COLO668 (cell line): ENCODE measurements at regions not wholly inside any gene's neighbourhood (a gene's known extent, or its start where the extent isn't known, plus 50 kb on each side); places are given as distances from the start of the nearest gene placed in this dataset.

ENCODE experiments used
- DNase-seq: peaks from one replicate; lab custom pipeline; 2025; ENCODE audit not compliant: unreplicated experiment; lab: John Stamatoyannopoulos, UW

DNA sequence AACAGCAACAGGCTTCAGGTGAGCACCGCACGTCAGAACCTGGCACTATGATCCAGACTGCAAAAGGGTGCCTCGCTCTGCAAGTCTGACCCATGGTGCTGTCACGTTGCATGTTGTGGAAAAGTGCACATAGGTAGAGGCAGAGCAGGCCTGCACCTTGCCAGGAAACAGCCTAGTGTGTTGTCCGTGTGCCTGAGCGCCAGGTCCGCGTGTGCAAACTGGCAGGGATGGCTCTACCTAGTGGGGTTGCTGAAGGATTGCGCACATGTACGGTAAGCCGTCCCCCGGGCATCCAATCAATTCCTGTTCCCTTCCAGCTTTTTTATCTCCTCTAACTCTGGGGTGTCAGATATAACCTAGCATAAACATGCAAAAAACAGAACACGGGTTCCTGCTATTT is 219.5 kb downstream of the NXNL2 start:
- no peak for DNase-seq

DNA sequence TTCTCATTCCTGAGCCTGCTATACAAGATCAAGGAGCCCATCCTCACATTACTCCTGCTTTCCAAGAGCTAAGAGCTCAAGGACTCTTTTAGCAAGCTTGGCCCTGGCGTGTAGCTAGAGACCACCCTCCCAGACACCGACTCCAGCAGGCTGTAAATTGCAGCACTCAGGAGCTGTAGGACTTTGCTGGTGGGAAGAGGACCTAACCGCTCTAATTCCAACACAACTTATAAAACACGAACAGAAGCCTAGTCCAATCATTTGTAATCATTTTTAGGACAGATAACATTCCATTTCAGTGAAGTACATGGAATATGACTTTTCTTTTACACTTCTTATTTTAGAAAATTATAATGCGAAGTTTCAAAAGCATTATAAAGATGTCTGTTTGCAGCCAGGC is 219.9 kb downstream of the NXNL2 start:
- no peak for DNase-seq

DNA sequence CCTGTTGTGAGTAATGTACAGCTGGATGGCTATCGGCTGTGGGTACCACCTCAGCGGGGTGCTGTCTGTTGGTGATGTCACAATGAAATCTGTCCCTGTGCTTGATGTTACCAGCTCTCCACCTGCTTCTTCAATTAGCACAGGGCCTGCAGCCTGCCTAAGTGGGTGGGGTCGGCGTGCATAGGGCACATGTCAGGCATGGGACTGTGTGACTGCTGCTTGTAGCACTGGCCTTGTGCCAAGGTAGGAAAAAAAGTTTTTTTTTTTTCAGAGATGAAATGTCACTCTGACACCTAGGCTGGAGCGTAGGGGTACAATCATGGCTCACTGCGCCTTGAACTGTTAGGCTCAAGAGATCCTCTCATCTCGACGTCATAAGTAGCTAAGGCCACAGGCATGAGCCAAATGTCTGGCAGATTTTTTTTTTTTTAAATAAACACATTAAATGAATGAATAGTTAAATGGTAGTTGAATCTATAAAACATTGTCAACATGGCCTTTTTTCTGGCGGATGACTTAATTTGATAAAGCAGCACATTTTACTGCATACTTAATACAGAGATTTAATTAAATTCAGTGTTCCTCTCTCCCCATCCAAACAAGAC is 222.5 kb downstream of the NXNL2 start:
- DNase-seq = no peak

DNA sequence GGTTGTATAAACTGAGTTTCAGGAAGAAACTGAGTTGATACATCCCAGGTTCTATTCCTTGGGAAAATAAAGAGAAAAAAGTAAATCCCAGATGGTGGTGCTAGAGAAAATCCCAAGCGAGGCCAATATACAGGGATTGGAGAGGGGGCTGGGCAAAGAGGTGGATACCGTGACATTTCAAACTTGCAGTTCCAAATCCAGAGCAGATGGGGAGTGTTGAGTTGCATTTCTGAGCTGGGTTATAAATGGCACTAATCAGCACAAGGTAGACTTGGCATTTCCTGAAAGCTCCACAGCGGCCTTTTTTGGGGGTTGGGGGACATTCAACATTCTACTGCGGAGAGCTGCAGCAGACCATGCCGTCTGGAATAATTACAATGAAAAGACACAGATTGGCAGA is 224.4 kb downstream of the NXNL2 start:
- no peak for DNase-seq

GRCh38 chr9:88766778-88767503 is 224.3 kb upstream of the S1PR3 start:
- DNase-seq = no peak

- no peak for DNase-seq
Observed at GRCh38 chr9:88767504-88767790, 223.8 kb upstream of the S1PR3 start.

GRCh38 chr9:88772575-88772974 is 218.7 kb upstream of the S1PR3 start:
- no peak for DNase-seq

DNA sequence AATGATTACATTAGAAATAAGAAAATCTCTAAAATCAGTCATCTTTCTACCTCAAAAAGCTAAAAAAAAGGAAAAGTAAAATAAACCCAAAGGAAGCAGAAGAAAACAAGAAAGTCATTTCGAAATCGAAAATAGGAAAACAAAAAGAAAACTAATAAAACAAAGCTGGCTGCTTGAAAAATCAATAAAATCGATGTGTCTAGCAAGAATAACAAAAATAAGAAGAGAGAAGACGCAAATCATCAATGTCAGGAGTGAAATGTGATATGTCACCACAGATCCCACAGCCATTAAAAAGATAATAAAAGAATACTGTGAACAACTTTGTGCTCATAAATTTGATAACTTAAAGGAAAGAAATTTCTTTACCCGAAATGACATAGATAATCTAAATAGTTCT is 218.1 kb upstream of the S1PR3 start:
- DNase-seq = no peak

GRCh38 chr9:88773627-88774244 is 217.5 kb upstream of the S1PR3 start:
- DNase-seq = no peak

GRCh38 chr9:88775037-88775471 is 216.2 kb upstream of the S1PR3 start:
- DNase-seq = no peak

- DNase-seq = no peak
Observed at GRCh38 chr9:88775559-88775958, 215.7 kb upstream of the S1PR3 start.

DNA sequence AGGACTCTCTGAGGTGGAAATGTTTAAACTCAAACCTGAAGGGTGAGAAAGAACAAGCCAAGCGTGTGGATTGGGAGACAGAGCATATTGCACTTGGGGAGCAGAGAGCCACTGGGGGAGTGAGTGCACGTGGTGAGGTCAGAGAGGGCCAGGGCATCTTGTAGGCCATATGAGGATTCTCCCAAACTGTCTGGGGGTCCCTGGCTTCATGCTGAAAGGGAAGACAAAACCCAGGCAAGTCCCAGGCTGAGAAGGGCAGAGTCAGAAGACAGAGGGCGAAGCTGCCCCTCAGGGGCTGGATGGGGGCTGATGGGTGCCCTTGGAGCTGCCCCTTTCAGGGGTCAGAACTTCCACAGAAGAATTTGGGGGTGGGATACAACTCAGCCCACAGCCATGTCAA is 215.3 kb upstream of the S1PR3 start:
- no peak for DNase-seq

GRCh38 chr9:88776717-88777497 is 214.4 kb upstream of the S1PR3 start:
- no peak for DNase-seq

DNA sequence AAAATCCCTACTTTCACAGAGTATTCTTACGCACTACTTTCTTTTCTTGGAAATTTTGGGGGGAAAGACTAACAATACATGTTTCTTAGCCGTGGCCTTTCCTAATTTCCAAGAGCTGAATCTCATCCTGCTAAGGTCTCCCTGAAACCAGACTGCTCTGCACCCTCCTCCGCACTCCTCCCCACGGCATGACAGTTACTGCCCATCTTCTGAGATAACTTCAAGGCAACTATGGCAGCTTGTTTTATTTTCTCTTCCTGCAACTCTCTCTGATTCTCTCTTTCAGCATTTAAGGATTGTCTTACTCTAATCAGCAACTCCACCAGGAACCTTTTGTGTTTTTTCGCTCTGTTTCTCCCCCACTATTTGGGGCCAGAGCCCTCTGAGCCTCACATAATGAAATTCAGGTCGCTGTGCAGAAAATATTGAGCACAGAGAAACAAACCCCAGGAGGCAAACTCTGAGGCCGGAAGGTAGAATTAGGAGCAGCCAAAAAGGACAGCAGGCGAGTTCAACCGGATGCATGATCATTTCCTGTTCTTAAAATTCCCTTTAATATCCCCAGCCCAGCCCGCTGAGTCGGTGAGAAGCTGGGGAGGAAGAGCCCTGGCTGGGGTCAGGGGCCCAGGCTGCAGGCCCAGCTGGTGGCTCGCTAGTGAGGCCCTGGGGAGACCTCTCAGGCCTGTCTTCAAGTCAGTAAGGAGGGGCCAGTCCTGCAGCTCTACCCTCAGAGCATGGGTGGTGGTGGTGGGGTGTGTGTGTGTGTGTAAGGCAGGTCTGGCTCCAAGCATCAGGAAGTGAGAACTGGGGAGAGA is 213.6 kb upstream of the S1PR3 start:
- no peak for DNase-seq

- DNase-seq = no peak
Observed at GRCh38 chr9:88781628-88782391, 209.5 kb upstream of the S1PR3 start.

- DNase-seq = no peak
Observed at GRCh38 chr9:88782931-88783710, 208.1 kb upstream of the S1PR3 start.

GRCh38 chr9:88783711-88784083 is 207.6 kb upstream of the S1PR3 start:
- no peak for DNase-seq

- no peak for DNase-seq
Observed at GRCh38 chr9:88784960-88785359, 206.3 kb upstream of the S1PR3 start.

GRCh38 chr9:88786291-88787079 is 204.8 kb upstream of the S1PR3 start:
- DNase-seq = no peak
